KOPT-K1 (cell line): ENCODE measurements at regions not wholly inside any gene's neighbourhood (a gene's known extent, or its start where the extent isn't known, plus 50 kb on each side); places are given as distances from the start of the nearest gene placed in this dataset.

Experiments used
- H3K27ac ChIP-seq: fragments of 200-600 bp; sonication (generic); 2 replicates; pipeline ENCODE4 v1.5.1; 2016; ENCODE audit warnings: antibody characterized with exemption, mild to moderate bottlenecking, low read depth, low read length; ENCODE audit not compliant: poor library complexity, severe bottlenecking
- H3K36me3 ChIP-seq: fragments of 200-600 bp; sonication (generic); 2 replicates; pipeline ENCODE4 v1.5.1; 2017; ENCODE audit warnings: antibody characterized with exemption, mild to moderate bottlenecking, low read length, moderate library complexity; ENCODE audit not compliant: insufficient read depth
- H3K9me3 ChIP-seq: fragments of 200-600 bp; sonication (generic); 2 replicates; pipeline ENCODE4 v1.5.1; 2017; ENCODE audit warnings: antibody characterized with exemption, low read length, mild to moderate bottlenecking; ENCODE audit not compliant: insufficient read depth, poor library complexity, severe bottlenecking

DNA sequence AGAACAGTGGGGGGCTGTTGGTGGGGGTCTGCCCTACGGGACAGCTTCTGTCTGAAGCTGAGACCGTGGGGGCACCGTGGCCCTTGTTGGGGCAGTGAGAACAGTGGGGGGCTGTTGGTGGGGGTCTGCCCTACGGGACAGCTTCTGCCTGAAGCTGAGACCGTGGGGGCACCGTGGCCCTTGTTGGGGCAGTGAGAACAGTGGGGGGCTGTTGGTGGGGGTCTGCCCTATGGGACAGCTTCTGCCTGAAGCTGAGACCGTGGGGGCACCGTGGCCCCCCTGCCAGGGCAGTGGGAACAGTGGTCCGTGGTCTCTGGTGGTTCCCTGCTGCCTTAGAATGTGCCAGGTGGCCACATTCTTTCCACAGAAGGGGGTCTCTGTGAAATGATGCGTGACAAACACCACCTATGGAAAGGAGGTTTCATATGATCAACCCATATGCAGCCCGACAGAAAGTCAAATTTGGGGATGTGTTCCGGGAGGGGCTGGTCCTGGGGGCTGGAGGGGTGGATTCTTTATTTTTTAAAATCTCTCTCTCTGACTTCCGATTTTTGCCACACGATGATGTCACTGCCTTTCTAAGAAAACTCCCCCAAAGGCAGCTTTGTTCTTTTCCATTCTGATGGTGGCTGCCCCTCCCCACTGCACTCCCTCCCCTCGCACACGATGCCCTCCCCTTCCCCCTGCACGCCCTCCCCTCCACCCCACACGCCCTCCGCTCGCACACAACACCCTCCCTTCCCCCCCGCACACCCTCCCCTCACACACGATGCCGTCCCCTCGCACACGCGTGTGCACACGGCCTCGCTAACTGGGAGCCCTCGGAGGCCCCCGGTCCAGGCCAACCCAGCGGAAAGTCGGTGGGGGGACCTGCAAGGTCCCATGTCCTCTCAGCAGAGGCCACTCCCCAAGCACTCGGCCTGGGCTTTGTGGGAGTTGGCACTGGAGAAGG is 1186.5 kb downstream of the BRD1 start:
- Histone ChIP-seq H3K27ac (peak overlapping the region; percentile 53), H3K36me3 (no peaks in the 10 kb centered on the region), H3K9me3 (no peaks in the 10 kb centered on the region)

- Histone ChIP-seq H3K27ac (peak overlapping the region; percentile 53), H3K36me3 (no peaks in the 10 kb centered on the region), H3K9me3 (no peaks in the 10 kb centered on the region)
These were observed 1187.6 kb downstream of the BRD1 start for GRCh38 chr22:48639896-48640748.

DNA sequence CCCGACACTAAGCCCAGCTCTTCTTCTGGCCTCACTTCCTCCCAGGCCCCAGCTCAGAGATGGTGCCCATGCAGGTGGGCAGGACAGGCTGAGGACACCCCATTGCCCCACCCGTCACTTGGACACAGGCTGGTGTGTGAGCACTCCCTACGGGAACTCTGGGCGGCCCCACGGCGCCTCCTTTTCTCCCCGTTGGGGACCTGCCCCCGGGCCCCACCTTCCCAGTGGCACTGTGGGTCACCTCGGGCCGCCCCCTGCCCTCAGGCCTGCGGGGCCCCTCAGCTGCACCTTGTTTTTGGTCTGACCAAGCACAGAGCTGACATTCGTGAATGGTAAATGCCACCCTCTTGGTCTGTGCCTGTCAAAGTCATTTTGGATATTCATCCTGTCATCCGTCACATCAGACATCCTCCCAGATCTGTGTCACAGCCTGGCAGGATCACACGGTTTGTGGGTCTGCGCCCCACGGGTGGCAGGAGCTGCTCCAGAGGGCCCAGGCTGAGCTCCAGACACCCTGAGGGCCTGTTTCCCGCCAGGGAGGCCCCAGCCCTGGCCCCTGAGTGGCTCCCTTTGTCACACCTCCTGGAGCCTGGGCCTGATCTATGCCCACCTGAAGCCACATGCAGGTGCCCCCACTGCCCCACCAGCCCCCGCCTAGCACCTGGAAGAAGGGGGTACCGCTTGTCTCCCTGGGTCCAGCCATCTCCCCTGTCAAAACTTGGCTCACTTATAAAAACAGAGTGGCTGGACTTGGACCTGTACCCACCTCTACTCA is 1188.5 kb downstream of the BRD1 start:
- no peaks in the 10 kb centered on the region for H3K9me3 ChIP-seq
- H3K27ac ChIP-seq = no peak overlapping the region
- H3K36me3 ChIP-seq = no peaks in the 10 kb centered on the region

DNA sequence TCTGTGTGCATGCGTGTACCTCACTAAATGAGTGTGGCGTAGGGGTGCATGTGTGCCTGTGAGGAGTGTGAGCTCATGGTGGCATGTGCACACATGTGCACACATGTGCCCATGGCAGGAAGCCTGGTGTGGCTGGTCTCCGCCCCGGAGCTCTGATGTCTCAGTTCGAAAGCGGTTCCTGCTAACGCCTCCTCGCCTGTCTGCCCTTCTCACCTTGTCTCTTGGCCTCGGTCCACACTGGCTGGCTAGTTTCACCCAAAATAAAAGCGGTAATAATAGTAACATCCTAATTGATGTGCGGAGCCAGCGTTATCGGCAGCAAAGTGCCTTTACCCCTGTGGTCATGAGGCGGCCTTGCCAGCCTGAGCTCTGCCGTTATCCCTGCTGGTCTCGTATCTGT is 1190.4 kb downstream of the BRD1 start:
- H3K27ac ChIP-seq = peak overlapping the region; percentile 62
- no peaks in the 10 kb centered on the region for H3K9me3 ChIP-seq
- no peaks in the 10 kb centered on the region for H3K36me3 ChIP-seq

DNA sequence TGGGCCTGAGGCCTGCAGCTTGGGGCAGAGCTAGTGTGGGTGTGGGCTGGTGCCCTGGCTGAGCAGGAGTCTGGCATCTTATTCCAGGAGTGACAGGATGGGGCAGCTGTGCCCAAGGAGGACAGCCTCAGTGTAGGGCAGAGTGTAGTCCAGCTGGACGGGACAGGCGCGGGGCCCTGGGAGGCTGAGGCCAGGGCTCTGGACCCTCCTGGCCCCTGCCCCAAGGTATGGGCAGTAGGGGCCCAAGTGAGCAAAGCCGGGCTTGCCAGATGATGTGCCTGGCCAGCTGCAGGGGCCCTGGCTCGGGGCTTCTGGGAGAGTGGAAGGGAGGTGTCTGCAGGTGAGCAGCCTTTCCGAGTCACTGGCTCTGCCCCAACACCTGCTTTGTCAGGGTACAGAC is 1190.9 kb downstream of the BRD1 start:
- Histone ChIP-seq H3K36me3 (no peaks in the 10 kb centered on the region), H3K9me3 (no peaks in the 10 kb centered on the region), H3K27ac (peak overlapping the region; percentile 62)

DNA sequence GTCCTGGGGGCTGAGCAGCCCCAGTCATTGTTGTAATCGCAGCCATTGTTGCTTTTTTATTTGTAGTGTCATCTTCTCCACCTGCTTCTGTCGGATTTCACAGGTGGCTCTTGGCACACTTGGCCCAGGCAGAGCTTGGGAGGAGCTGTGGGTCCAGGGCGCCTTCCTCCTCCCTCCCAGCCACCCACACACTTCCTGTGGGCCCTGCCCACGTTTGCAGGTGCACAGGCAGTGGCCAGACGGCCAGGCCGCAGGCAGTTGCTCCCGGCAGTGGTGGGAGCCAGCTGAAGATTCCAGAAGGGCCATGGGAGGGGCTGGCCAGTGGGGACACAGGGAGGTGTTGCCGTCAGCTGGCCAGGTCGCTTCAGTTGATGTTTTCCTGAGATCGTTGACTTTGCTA is 1191.9 kb downstream of the BRD1 start:
- H3K27ac ChIP-seq = peak overlapping the region; percentile 62
- H3K9me3 ChIP-seq = no peaks in the 10 kb centered on the region
- no peaks in the 10 kb centered on the region for H3K36me3 ChIP-seq

GRCh38 chr22:48635031-48635430 is 1192.6 kb downstream of the BRD1 start:
- H3K36me3 ChIP-seq = no peaks in the 10 kb centered on the region
- H3K27ac ChIP-seq = peak overlapping the region; percentile 62
- no peaks in the 10 kb centered on the region for H3K9me3 ChIP-seq

- Histone ChIP-seq H3K27ac (no peak overlapping the region), H3K36me3 (no peaks in the 10 kb centered on the region), H3K9me3 (no peaks in the 10 kb centered on the region)
These were observed 1193.5 kb downstream of the BRD1 start for GRCh38 chr22:48633996-48634836.

DNA sequence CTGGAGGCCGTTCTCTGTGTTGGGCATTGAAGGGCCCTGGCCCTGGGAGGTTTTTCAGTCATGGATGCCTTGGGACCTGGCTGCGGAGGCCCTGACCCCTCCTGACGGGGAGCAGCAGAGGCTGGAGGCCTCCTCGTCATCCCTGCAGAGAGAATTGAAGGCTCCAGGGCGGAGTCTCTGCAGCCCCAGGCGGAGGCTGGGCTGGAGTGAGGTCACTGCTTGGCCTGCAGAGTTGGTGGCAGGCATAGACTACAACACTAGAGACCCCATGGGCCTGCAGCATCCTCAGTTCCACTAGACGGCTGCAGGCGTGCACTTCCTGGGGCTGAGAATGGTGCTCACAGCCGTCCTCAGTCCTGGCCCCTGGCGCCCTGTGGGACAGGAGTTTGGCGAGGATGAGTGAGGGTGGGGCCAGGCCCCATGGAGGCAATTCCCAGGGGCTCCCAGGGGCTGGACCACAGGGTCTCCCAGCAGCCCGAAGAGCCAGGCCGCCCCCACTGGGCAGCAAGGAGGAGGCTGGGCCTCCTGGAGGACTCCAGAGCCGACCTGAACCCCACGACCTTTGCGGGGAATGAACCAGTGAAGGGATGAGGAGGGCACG is 1194.9 kb downstream of the BRD1 start:
- Histone ChIP-seq H3K27ac (no peak overlapping the region), H3K36me3 (no peaks in the 10 kb centered on the region), H3K9me3 (no peaks in the 10 kb centered on the region)

GRCh38 chr22:48631288-48631863 is 1196.3 kb downstream of the BRD1 start:
- Histone ChIP-seq H3K27ac (no peak overlapping the region), H3K9me3 (no peaks in the 10 kb centered on the region), H3K36me3 (no peaks in the 10 kb centered on the region)

DNA sequence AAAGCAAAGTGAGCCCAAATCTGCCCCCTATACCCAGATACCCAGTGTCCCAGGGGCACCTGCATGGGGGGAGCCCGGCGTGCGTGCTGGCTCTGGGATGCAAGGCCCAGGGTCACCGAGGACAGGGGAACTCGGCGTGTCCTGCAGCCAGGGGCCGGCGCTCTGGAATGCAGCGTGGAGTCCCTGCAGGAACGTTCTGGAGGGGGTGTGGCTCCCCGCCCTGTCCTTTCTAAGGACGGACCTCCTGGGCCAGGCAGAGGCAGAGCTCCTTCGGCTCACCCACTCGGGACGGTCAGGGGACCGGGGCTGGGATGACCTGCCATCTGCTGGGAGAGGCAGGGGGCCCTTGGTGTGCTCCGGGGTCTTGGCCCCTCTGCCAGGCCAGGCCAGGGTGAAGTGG is 1196.8 kb downstream of the BRD1 start:
- Histone ChIP-seq H3K36me3 (no peaks in the 10 kb centered on the region), H3K9me3 (no peaks in the 10 kb centered on the region)

DNA sequence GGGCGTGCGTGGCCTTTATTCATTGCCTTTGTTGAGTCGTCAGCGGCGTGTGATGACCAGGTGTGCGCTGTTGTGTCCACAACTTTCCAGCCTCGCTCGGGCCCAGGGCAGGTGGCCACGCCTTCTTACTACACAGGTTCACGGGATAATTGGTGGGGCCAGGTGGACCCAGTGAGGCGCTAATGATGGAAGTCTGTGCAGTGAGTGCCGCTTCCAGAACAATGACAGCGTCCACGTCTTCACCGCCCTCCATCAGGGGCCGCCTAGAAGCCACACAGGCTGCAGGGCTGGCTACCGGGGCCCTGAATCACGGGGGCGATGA is 1197.3 kb downstream of the BRD1 start:
- no peaks in the 10 kb centered on the region for H3K36me3 ChIP-seq
- H3K27ac ChIP-seq = no peak overlapping the region
- H3K9me3 ChIP-seq = no peaks in the 10 kb centered on the region

More for the DNA sequence above, 1196.8 kb downstream of the BRD1 start:
- H3K27ac ChIP-seq = no peak overlapping the region

GRCh38 chr22:48629631-48630432 is 1197.8 kb downstream of the BRD1 start:
- Histone ChIP-seq H3K36me3 (no peaks in the 10 kb centered on the region), H3K9me3 (no peaks in the 10 kb centered on the region), H3K27ac (no peak overlapping the region)
